H9 (cell line): ENCODE measurements at regions not wholly inside any gene's neighbourhood (a gene's known extent, or its start where the extent isn't known, plus 50 kb on each side); places are given as distances from the start of the nearest gene placed in this dataset.

Experiments used
- DNase-seq: peaks from one replicate; pipeline ENCODE4 v3.0.0-alpha.2; 2017
- H2AFZ ChIP-seq: one replicate; pipeline ENCODE4 v1.6.1; 2013; ENCODE audit warnings: mild to moderate bottlenecking, low read length, control low read depth, moderate library complexity
- H2AK5ac ChIP-seq: 2 replicates; pipeline ENCODE4 v1.6.1; 2013; ENCODE audit warnings: low read length, control low read depth, mixed read lengths; ENCODE audit not compliant: insufficient read length
- H2BK120ac ChIP-seq: one replicate; pipeline ENCODE4 v1.6.1; 2013; ENCODE audit warnings: low read depth, mild to moderate bottlenecking, low read length, control low read depth, inconsistent platforms; ENCODE audit not compliant: poor library complexity, severe bottlenecking
- H2BK12ac ChIP-seq: 2 replicates; pipeline ENCODE4 v1.6.1; 2013; ENCODE audit warnings: low read length, control low read depth, mixed read lengths, low read depth; ENCODE audit not compliant: insufficient read length
- H2BK15ac ChIP-seq: 2 replicates; pipeline ENCODE4 v1.6.1; 2013; ENCODE audit warnings: low read depth, low read length, control low read depth
- H2BK20ac ChIP-seq: one replicate; pipeline ENCODE4 v1.6.1; 2013; ENCODE audit warnings: low read depth, mild to moderate bottlenecking, low read length, control low read depth, inconsistent platforms; ENCODE audit not compliant: poor library complexity, severe bottlenecking
- H2BK5ac ChIP-seq: 2 replicates; pipeline ENCODE4 v1.6.1; 2013; ENCODE audit warnings: low read length, control low read depth, mixed read lengths; ENCODE audit not compliant: insufficient read length
- H3K14ac ChIP-seq: 2 replicates; pipeline ENCODE4 v1.6.1; 2013; ENCODE audit warnings: low read length, control low read depth; ENCODE audit not compliant: insufficient read depth
- H3K18ac ChIP-seq: 2 replicates; pipeline ENCODE4 v1.6.1; 2013; ENCODE audit warnings: low read depth, mild to moderate bottlenecking, mixed read lengths, low read length, control low read depth; ENCODE audit not compliant: insufficient read length
- H3K23ac ChIP-seq: 2 replicates; pipeline ENCODE4 v1.6.1; 2013; ENCODE audit warnings: low read length, control low read depth, mixed read lengths, low read depth; ENCODE audit not compliant: insufficient read length
- H3K23me2 ChIP-seq: 2 replicates; pipeline ENCODE4 v1.6.1; 2013; ENCODE audit warnings: low read depth, mild to moderate bottlenecking, mixed read lengths, low read length, control low read depth; ENCODE audit not compliant: insufficient read length, poor library complexity, severe bottlenecking
- H3K27ac ChIP-seq: 2 replicates; pipeline ENCODE4 v1.5.1; 2013; ENCODE audit warnings: low read length, control low read depth, mixed read lengths, low read depth; ENCODE audit not compliant: insufficient read length
- H3K27me3 ChIP-seq: 2 replicates; pipeline ENCODE4 v1.6.1; 2013; ENCODE audit warnings: low read length, control low read depth, inconsistent platforms; ENCODE audit not compliant: insufficient read depth
- H3K4ac ChIP-seq: 2 replicates; pipeline ENCODE4 v1.6.1; 2013; ENCODE audit warnings: low read depth, mild to moderate bottlenecking, control low read depth, inconsistent platforms, low read length, moderate library complexity
- H3K4me1 ChIP-seq: 2 replicates; pipeline ENCODE4 v1.6.1; 2013; ENCODE audit warnings: low read length, control low read depth, inconsistent platforms; ENCODE audit not compliant: insufficient read depth
- H3K4me2 ChIP-seq: 2 replicates; pipeline ENCODE4 v1.6.1; 2013; ENCODE audit warnings: low read length, control low read depth, mixed read lengths; ENCODE audit not compliant: insufficient read length, insufficient read depth
- H3K56ac ChIP-seq: 2 replicates; pipeline ENCODE4 v1.6.1; 2013; ENCODE audit warnings: low read depth, mild to moderate bottlenecking, mixed read lengths, low read length, control low read depth; ENCODE audit not compliant: insufficient read length
- H3K79me1 ChIP-seq: 2 replicates; pipeline ENCODE4 v1.6.1; 2013; ENCODE audit warnings: low read depth, mild to moderate bottlenecking, moderate library complexity, low read length, control low read depth, inconsistent platforms; ENCODE audit not compliant: insufficient read depth, poor library complexity, severe bottlenecking
- H3K79me2 ChIP-seq: 2 replicates; pipeline ENCODE4 v1.6.1; 2013; ENCODE audit warnings: low read length, control low read depth, inconsistent platforms; ENCODE audit not compliant: insufficient read depth
- H3K9ac ChIP-seq: 2 replicates; pipeline ENCODE4 v1.6.1; 2013; ENCODE audit warnings: low read length, control low read depth, mixed read lengths; ENCODE audit not compliant: insufficient read length; ENCODE audit errors: extremely low read depth
- H3K9me3 ChIP-seq: one replicate; pipeline ENCODE4 v1.6.1; 2013; ENCODE audit warnings: low read depth, low read length, inconsistent platforms; ENCODE audit not compliant: control insufficient read depth
- H3T11ph ChIP-seq: one replicate; pipeline ENCODE4 v1.6.1; 2013; ENCODE audit warnings: mild to moderate bottlenecking, low read length, control low read depth, inconsistent platforms
- H4K20me1 ChIP-seq: one replicate; pipeline ENCODE4 v1.6.1; 2013; ENCODE audit not compliant: control insufficient read depth, insufficient read length, insufficient read depth
- H4K5ac ChIP-seq: 2 replicates; pipeline ENCODE4 v1.6.1; 2013; ENCODE audit warnings: low read depth, mild to moderate bottlenecking, mixed read lengths, low read length, control low read depth; ENCODE audit not compliant: insufficient read length
- H4K8ac ChIP-seq: replicated peaks from 2 replicates; pipeline ENCODE4 v1.6.1; 2013; ENCODE audit warnings: low read length, control low read depth, mixed read lengths, low read depth; ENCODE audit not compliant: insufficient read length
- H4K91ac ChIP-seq: 2 replicates; pipeline ENCODE4 v1.6.1; 2013; ENCODE audit warnings: low read depth, mild to moderate bottlenecking, moderate library complexity, mixed read lengths, low read length, control low read depth; ENCODE audit not compliant: insufficient read length
- H3K27ac Mint-ChIP-seq, 3 experiments: 2 replicates in 2 of 3; 3 replicates in 1 of 3; pipeline ENCODE4 v1.8.0; 2020 to 2021; ENCODE audit warnings: mixed read lengths in 3 of 3, mild to moderate bottlenecking in 1 of 3, moderate library complexity in 1 of 3
- H3K27me3 Mint-ChIP-seq: 2 replicates; pipeline ENCODE4 v1.8.0; 2021; ENCODE audit warnings: low read depth, mild to moderate bottlenecking, moderate library complexity, mixed read lengths
- H3K36me3 Mint-ChIP-seq, 3 experiments: 2 replicates in 2 of 3; 3 replicates in 1 of 3; pipeline ENCODE4 v1.8.0; 2020 to 2021; ENCODE audit warnings: low read depth in 3 of 3, mixed read lengths in 3 of 3; ENCODE audit not compliant: insufficient read depth in 1 of 3
- H3K4me1 Mint-ChIP-seq, 2 experiments: 2 replicates each; pipeline ENCODE4 v1.8.0; 2020; ENCODE audit warnings: mixed read lengths in 2 of 2
- H3K4me3 Mint-ChIP-seq, 2 experiments: 2 replicates in 1 of 2; 3 replicates in 1 of 2; pipeline ENCODE4 v1.8.0; 2020 to 2021; ENCODE audit warnings: mild to moderate bottlenecking in 2 of 2, mixed read lengths in 2 of 2, moderate library complexity in 1 of 2
- H3K9me3 Mint-ChIP-seq, 2 experiments: 2 replicates in 1 of 2; 3 replicates in 1 of 2; pipeline ENCODE4 v1.8.0; 2020; ENCODE audit warnings: mild to moderate bottlenecking in 2 of 2, mixed read lengths in 2 of 2, moderate library complexity in 1 of 2
- CTCF ChIP-seq: fragments of 200-600 bp; sonication (generic); conservative IDR thresholded peaks from 3 replicates; pipeline ENCODE4 v1.8.0; 2021; ENCODE audit warnings: antibody characterized with exemption, mild to moderate bottlenecking
- WGBS: extraction: QIAGEN DNeasy Blood & Tissue Kit; methylation state at CpG from one replicate; pipeline ENCODE4 v1.1.7; 2013; ENCODE audit warnings: missing lambda C conversion rate, low lambda C conversion rate, mixed read lengths; ENCODE audit not compliant: insufficient read length; ENCODE audit errors: extremely low coverage; 5-methylcytosine and 5-hydroxymethylcytosine counted together

GRCh38 chr5:163964671-163965070, 459.3 kb downstream of the MAT2B start:
- Mint-ChIP-seq H3K27ac (no peak overlapping the region), H3K27me3 (no peaks in the 10 kb centered on the region), H3K4me3 (no peak overlapping the region), H3K4me1 (peaks cover 2 to 3% of the 10 kb centered on the region in 2 experiments; a peak in 3 of 4 replicates), H3K36me3 (no peaks in the 10 kb centered on the region), H3K9me3 (no peaks in the 10 kb centered on the region)
- no peak overlapping the region for H4K8ac ChIP-seq
- no peaks in the 10 kb centered on the region; the same call in 1 of the 2 replicates for H3K4me1 ChIP-seq
- no peaks in the 10 kb centered on the region for H3K79me1 ChIP-seq
- no peak overlapping the region for H3K4me2 ChIP-seq
- H3K27ac ChIP-seq = no peak overlapping the region
- H3K79me2 ChIP-seq = no peaks in the 10 kb centered on the region
- no peak overlapping the region for H2BK15ac ChIP-seq
- TF ChIP-seq CTCF = no peak
- H3K23me2 ChIP-seq = no peaks in the 10 kb centered on the region
- no peak overlapping the region for H3K18ac ChIP-seq
- H2BK12ac ChIP-seq = no peak overlapping the region
- no peak overlapping the region for H2BK120ac ChIP-seq
- H4K91ac ChIP-seq = no peak overlapping the region
- no peaks in the 10 kb centered on the region for H4K20me1 ChIP-seq
- H2AFZ ChIP-seq = no peak overlapping the region
- WGBS = no CpG with 5 or more reads among the region's 3 CpGs
- H3K27me3 ChIP-seq = no peaks in the 10 kb centered on the region
- H3K9me3 ChIP-seq = no peaks in the 10 kb centered on the region
- no peak overlapping the region for H2AK5ac ChIP-seq
- no peak for DNase-seq
- no peak overlapping the region for H3K9ac ChIP-seq
- no peak overlapping the region for H2BK5ac ChIP-seq
- no peak overlapping the region for H3K4ac ChIP-seq
- H2BK20ac ChIP-seq = no peak overlapping the region
- no peak overlapping the region for H3K23ac ChIP-seq
- no peak overlapping the region for H3T11ph ChIP-seq
- no peak overlapping the region for H4K5ac ChIP-seq
- H3K14ac ChIP-seq = no peak overlapping the region
- no peak overlapping the region for H3K56ac ChIP-seq
